H9 (cell line): ENCODE measurements at regions not wholly inside any gene's neighbourhood (a gene's known extent, or its start where the extent isn't known, plus 50 kb on each side); places are given as distances from the start of the nearest gene placed in this dataset.

Experiments used
- DNase-seq: peaks from one replicate; pipeline ENCODE4 v3.0.0-alpha.2; 2017
- H2AFZ ChIP-seq: one replicate; pipeline ENCODE4 v1.6.1; 2013; ENCODE audit warnings: mild to moderate bottlenecking, low read length, control low read depth, moderate library complexity
- H2AK5ac ChIP-seq: 2 replicates; pipeline ENCODE4 v1.6.1; 2013; ENCODE audit warnings: low read length, control low read depth, mixed read lengths; ENCODE audit not compliant: insufficient read length
- H2BK120ac ChIP-seq: one replicate; pipeline ENCODE4 v1.6.1; 2013; ENCODE audit warnings: low read depth, mild to moderate bottlenecking, low read length, control low read depth, inconsistent platforms; ENCODE audit not compliant: poor library complexity, severe bottlenecking
- H2BK12ac ChIP-seq: 2 replicates; pipeline ENCODE4 v1.6.1; 2013; ENCODE audit warnings: low read length, control low read depth, mixed read lengths, low read depth; ENCODE audit not compliant: insufficient read length
- H2BK15ac ChIP-seq: 2 replicates; pipeline ENCODE4 v1.6.1; 2013; ENCODE audit warnings: low read depth, low read length, control low read depth
- H2BK20ac ChIP-seq: one replicate; pipeline ENCODE4 v1.6.1; 2013; ENCODE audit warnings: low read depth, mild to moderate bottlenecking, low read length, control low read depth, inconsistent platforms; ENCODE audit not compliant: poor library complexity, severe bottlenecking
- H2BK5ac ChIP-seq: 2 replicates; pipeline ENCODE4 v1.6.1; 2013; ENCODE audit warnings: low read length, control low read depth, mixed read lengths; ENCODE audit not compliant: insufficient read length
- H3K14ac ChIP-seq: 2 replicates; pipeline ENCODE4 v1.6.1; 2013; ENCODE audit warnings: low read length, control low read depth; ENCODE audit not compliant: insufficient read depth
- H3K18ac ChIP-seq: 2 replicates; pipeline ENCODE4 v1.6.1; 2013; ENCODE audit warnings: low read depth, mild to moderate bottlenecking, mixed read lengths, low read length, control low read depth; ENCODE audit not compliant: insufficient read length
- H3K23ac ChIP-seq: 2 replicates; pipeline ENCODE4 v1.6.1; 2013; ENCODE audit warnings: low read length, control low read depth, mixed read lengths, low read depth; ENCODE audit not compliant: insufficient read length
- H3K23me2 ChIP-seq: 2 replicates; pipeline ENCODE4 v1.6.1; 2013; ENCODE audit warnings: low read depth, mild to moderate bottlenecking, mixed read lengths, low read length, control low read depth; ENCODE audit not compliant: insufficient read length, poor library complexity, severe bottlenecking
- H3K27ac ChIP-seq: 2 replicates; pipeline ENCODE4 v1.5.1; 2013; ENCODE audit warnings: low read length, control low read depth, mixed read lengths, low read depth; ENCODE audit not compliant: insufficient read length
- H3K27me3 ChIP-seq: 2 replicates; pipeline ENCODE4 v1.6.1; 2013; ENCODE audit warnings: low read length, control low read depth, inconsistent platforms; ENCODE audit not compliant: insufficient read depth
- H3K4ac ChIP-seq: 2 replicates; pipeline ENCODE4 v1.6.1; 2013; ENCODE audit warnings: low read depth, mild to moderate bottlenecking, control low read depth, inconsistent platforms, low read length, moderate library complexity
- H3K4me1 ChIP-seq: 2 replicates; pipeline ENCODE4 v1.6.1; 2013; ENCODE audit warnings: low read length, control low read depth, inconsistent platforms; ENCODE audit not compliant: insufficient read depth
- H3K4me2 ChIP-seq: 2 replicates; pipeline ENCODE4 v1.6.1; 2013; ENCODE audit warnings: low read length, control low read depth, mixed read lengths; ENCODE audit not compliant: insufficient read length, insufficient read depth
- H3K56ac ChIP-seq: 2 replicates; pipeline ENCODE4 v1.6.1; 2013; ENCODE audit warnings: low read depth, mild to moderate bottlenecking, mixed read lengths, low read length, control low read depth; ENCODE audit not compliant: insufficient read length
- H3K79me1 ChIP-seq: 2 replicates; pipeline ENCODE4 v1.6.1; 2013; ENCODE audit warnings: low read depth, mild to moderate bottlenecking, moderate library complexity, low read length, control low read depth, inconsistent platforms; ENCODE audit not compliant: insufficient read depth, poor library complexity, severe bottlenecking
- H3K79me2 ChIP-seq: 2 replicates; pipeline ENCODE4 v1.6.1; 2013; ENCODE audit warnings: low read length, control low read depth, inconsistent platforms; ENCODE audit not compliant: insufficient read depth
- H3K9ac ChIP-seq: 2 replicates; pipeline ENCODE4 v1.6.1; 2013; ENCODE audit warnings: low read length, control low read depth, mixed read lengths; ENCODE audit not compliant: insufficient read length; ENCODE audit errors: extremely low read depth
- H3K9me3 ChIP-seq: one replicate; pipeline ENCODE4 v1.6.1; 2013; ENCODE audit warnings: low read depth, low read length, inconsistent platforms; ENCODE audit not compliant: control insufficient read depth
- H3T11ph ChIP-seq: one replicate; pipeline ENCODE4 v1.6.1; 2013; ENCODE audit warnings: mild to moderate bottlenecking, low read length, control low read depth, inconsistent platforms
- H4K20me1 ChIP-seq: one replicate; pipeline ENCODE4 v1.6.1; 2013; ENCODE audit not compliant: control insufficient read depth, insufficient read length, insufficient read depth
- H4K5ac ChIP-seq: 2 replicates; pipeline ENCODE4 v1.6.1; 2013; ENCODE audit warnings: low read depth, mild to moderate bottlenecking, mixed read lengths, low read length, control low read depth; ENCODE audit not compliant: insufficient read length
- H4K8ac ChIP-seq: replicated peaks from 2 replicates; pipeline ENCODE4 v1.6.1; 2013; ENCODE audit warnings: low read length, control low read depth, mixed read lengths, low read depth; ENCODE audit not compliant: insufficient read length
- H4K91ac ChIP-seq: 2 replicates; pipeline ENCODE4 v1.6.1; 2013; ENCODE audit warnings: low read depth, mild to moderate bottlenecking, moderate library complexity, mixed read lengths, low read length, control low read depth; ENCODE audit not compliant: insufficient read length
- H3K27ac Mint-ChIP-seq, 3 experiments: 2 replicates in 2 of 3; 3 replicates in 1 of 3; pipeline ENCODE4 v1.8.0; 2020 to 2021; ENCODE audit warnings: mixed read lengths in 3 of 3, mild to moderate bottlenecking in 1 of 3, moderate library complexity in 1 of 3
- H3K27me3 Mint-ChIP-seq: 2 replicates; pipeline ENCODE4 v1.8.0; 2021; ENCODE audit warnings: low read depth, mild to moderate bottlenecking, moderate library complexity, mixed read lengths
- H3K36me3 Mint-ChIP-seq, 3 experiments: 2 replicates in 2 of 3; 3 replicates in 1 of 3; pipeline ENCODE4 v1.8.0; 2020 to 2021; ENCODE audit warnings: low read depth in 3 of 3, mixed read lengths in 3 of 3; ENCODE audit not compliant: insufficient read depth in 1 of 3
- H3K4me1 Mint-ChIP-seq, 2 experiments: 2 replicates each; pipeline ENCODE4 v1.8.0; 2020; ENCODE audit warnings: mixed read lengths in 2 of 2
- H3K4me3 Mint-ChIP-seq, 2 experiments: 2 replicates in 1 of 2; 3 replicates in 1 of 2; pipeline ENCODE4 v1.8.0; 2020 to 2021; ENCODE audit warnings: mild to moderate bottlenecking in 2 of 2, mixed read lengths in 2 of 2, moderate library complexity in 1 of 2
- H3K9me3 Mint-ChIP-seq, 2 experiments: 2 replicates in 1 of 2; 3 replicates in 1 of 2; pipeline ENCODE4 v1.8.0; 2020; ENCODE audit warnings: mild to moderate bottlenecking in 2 of 2, mixed read lengths in 2 of 2, moderate library complexity in 1 of 2
- CTCF ChIP-seq: fragments of 200-600 bp; sonication (generic); conservative IDR thresholded peaks from 3 replicates; pipeline ENCODE4 v1.8.0; 2021; ENCODE audit warnings: antibody characterized with exemption, mild to moderate bottlenecking
- WGBS: extraction: QIAGEN DNeasy Blood & Tissue Kit; methylation state at CpG from one replicate; pipeline ENCODE4 v1.1.7; 2013; ENCODE audit warnings: missing lambda C conversion rate, low lambda C conversion rate, mixed read lengths; ENCODE audit not compliant: insufficient read length; ENCODE audit errors: extremely low coverage; 5-methylcytosine and 5-hydroxymethylcytosine counted together

- no peak overlapping the region for H3K9ac ChIP-seq
- H2BK5ac ChIP-seq, result no peak overlapping the region
- DNase-seq, result no peak
- no peak overlapping the region for H3K4ac ChIP-seq
- no peak overlapping the region for H3T11ph ChIP-seq
- H3K56ac ChIP-seq, result no peak overlapping the region
- H2BK15ac ChIP-seq, result no peak overlapping the region
- no peak overlapping the region for H3K4me2 ChIP-seq
- H4K91ac ChIP-seq, result no peak overlapping the region
- H3K9me3 ChIP-seq, result no peaks in the 10 kb centered on the region
- H3K27ac Mint-ChIP-seq, result no peak overlapping the region
- no peak overlapping the region for H2BK120ac ChIP-seq
- H4K5ac ChIP-seq, result no peak overlapping the region
- no peaks in the 10 kb centered on the region for H3K79me2 ChIP-seq
- H3K27ac ChIP-seq, result no peak overlapping the region
- no peaks in the 10 kb centered on the region for H3K4me1 Mint-ChIP-seq
- no peak overlapping the region for H2AK5ac ChIP-seq
- H4K8ac ChIP-seq, result no peak overlapping the region
- WGBS, result no CpG with 5 or more reads among the region's 1 CpG
- no peaks in the 10 kb centered on the region for H3K23me2 ChIP-seq
- H3K27me3 Mint-ChIP-seq, result peaks cover 2% of the 10 kb centered on the region; the same call in 1 of the 2 replicates
- H3K4me3 Mint-ChIP-seq, result no peak overlapping the region
- no peak overlapping the region for H3K23ac ChIP-seq
- no peaks in the 10 kb centered on the region for H4K20me1 ChIP-seq
- TF ChIP-seq CTCF, result no peak
- no peak overlapping the region for H2BK20ac ChIP-seq
- H2BK12ac ChIP-seq, result no peak overlapping the region
- no peak overlapping the region for H2AFZ ChIP-seq
- peaks cover 0 to under 1% of the 10 kb centered on the region in 2 experiments; a peak in 1 of 5 replicates for H3K9me3 Mint-ChIP-seq
- H3K27me3 ChIP-seq, result no peaks in the 10 kb centered on the region
- H3K79me1 ChIP-seq, result no peaks in the 10 kb centered on the region
- no peaks in the 10 kb centered on the region for H3K4me1 ChIP-seq
- no peaks in the 10 kb centered on the region for H3K36me3 Mint-ChIP-seq
- H3K18ac ChIP-seq, result no peak overlapping the region
- H3K14ac ChIP-seq, result no peak overlapping the region
Observed at GRCh38 chr6:133799043-133799442, 89.9 kb upstream of the TCF21 start.
